ENCODE measurements at regions not wholly inside any gene's neighbourhood (a gene's known extent, or its start where the extent isn't known, plus 50 kb on each side); places are given as distances from the start of the nearest gene placed in this dataset.

- ChIA-PET CTCF (no interaction called here), POLR2A (no interaction called here)
- WGBS (ENCODE audit: low lambda C conversion rate): 55% methylated on average over 3 of the region's 3 CpGs
- no peaks in the 10 kb centered on the region for H3K36me3 ChIP-seq (replicated peaks in 1 of 2; ENCODE audit: control insufficient read depth in 1 of 2, insufficient read depth in 2 of 2, low read length in 1 of 2)
- TF ChIP-seq REST (IDR thresholded peaks at IDR 0.05; ENCODE audit: low read depth, low read length): no peak
- no peak for TF ChIP-seq IRF3 (IDR thresholded peaks at IDR 0.05; ENCODE audit: low read depth, low read length)
- no peak for TF ChIP-seq NFIC (IDR thresholded peaks at IDR 0.05; ENCODE audit: borderline replicate concordance)
- TF ChIP-seq ZBTB33 (IDR thresholded peaks at IDR 0.05; ENCODE audit: borderline replicate concordance, low read depth): no peak
- TF ChIP-seq SIN3A (IDR thresholded peaks at IDR 0.05; ENCODE audit: borderline replicate concordance, low read depth, low read length): no peak
- no peak for TF ChIP-seq USF1 (IDR thresholded peaks at IDR 0.05; ENCODE audit: borderline replicate concordance, low read depth)
- TF ChIP-seq FOXM1 (IDR thresholded peaks at IDR 0.05; ENCODE audit: low read depth): no peak
- no peak for TF ChIP-seq RXRA (IDR thresholded peaks at IDR 0.05; ENCODE audit: borderline replicate concordance, low read depth)
- no peak for TF ChIP-seq JUND (IDR thresholded peaks at IDR 0.05)
- no peak for TF ChIP-seq FOXJ3 (CRISPR knock-in tag; IDR thresholded peaks at IDR 0.05)
- TF ChIP-seq CHD2 (IDR thresholded peaks at IDR 0.05; ENCODE audit: low read length, partially characterized antibody): no peak
- TF ChIP-seq EZH2phosphoT487 (IDR thresholded peaks at IDR 0.05; ENCODE audit: borderline replicate concordance, low read depth): no peak
- no peak for TF ChIP-seq RCOR1 (IDR thresholded peaks at IDR 0.05; ENCODE audit: low read length)
- no peak for TF ChIP-seq GABPA (IDR thresholded peaks at IDR 0.05; ENCODE audit: low read depth)
- TF ChIP-seq EP300 (IDR thresholded peaks at IDR 0.05; ENCODE audit: borderline replicate concordance in 1 of 2, low read depth in 1 of 2, low read length in 1 of 2): no peak
- no peak for TF ChIP-seq RAD21 (IDR thresholded peaks at IDR 0.05; ENCODE audit: low read length)
- no peak for TF ChIP-seq MXI1 (IDR thresholded peaks at IDR 0.05; ENCODE audit: low read depth, low read length)
- no peak for TF ChIP-seq USF2 (IDR thresholded peaks at IDR 0.05; ENCODE audit: borderline replicate concordance, low read depth, low read length)
- no peak for TF ChIP-seq YY1 (IDR thresholded peaks at IDR 0.05; ENCODE audit: low read depth)
- no peaks in the 10 kb centered on the region for H4K20me1 ChIP-seq (ENCODE audit: insufficient read depth)
- no peaks in the 10 kb centered on the region for H3K9me3 ChIP-seq
- H3K9me2 ChIP-seq: no peaks in the 10 kb centered on the region
- H3F3A ChIP-seq (replicated peaks; ENCODE audit: insufficient read depth): no peaks in the 10 kb centered on the region
- no peak overlapping the region for H3K9ac ChIP-seq
- DNase-seq: no peak
- no peak overlapping the region for H3K4me2 ChIP-seq
- H3K79me2 ChIP-seq (ENCODE audit: insufficient read depth): no peaks in the 10 kb centered on the region
- no peak overlapping the region for H2AFZ ChIP-seq (ENCODE audit: low read depth)
- no peaks in the 10 kb centered on the region for H3K27me3 ChIP-seq (ENCODE audit: insufficient read depth)
- no peak overlapping the region for H3K4me3 ChIP-seq (ENCODE audit: low read depth in 2 of 2, low read length in 1 of 2)
- no peak overlapping the region for H3K27ac ChIP-seq (ENCODE audit: low read depth in 2 of 2, low read length in 1 of 2)
- H3K4me1 ChIP-seq (ENCODE audit: control insufficient read depth in 1 of 2, insufficient read depth in 2 of 2, low read depth in 1 of 2, low read length in 1 of 2): no peaks in the 10 kb centered on the region
Observed at GRCh38 chr13:70579941-70580340, 471.7 kb upstream of the KLHL1 start.
